AG09319 (cell line): ENCODE measurements at regions not wholly inside any gene's neighbourhood (a gene's known extent, or its start where the extent isn't known, plus 50 kb on each side); places are given as distances from the start of the nearest gene placed in this dataset.

Experiments used
- DNase-seq: peaks from one replicate; pipeline ENCODE4 v3.0.0-alpha.2; 2010; ENCODE audit warnings: low read depth; ENCODE audit errors: extremely low read depth
- CTCF ChIP-seq: IDR thresholded peaks from 2 replicates; pipeline ENCODE4 v1.5.1; 2011; ENCODE audit warnings: low read depth, mild to moderate bottlenecking, inconsistent platforms, low read length, moderate library complexity

DNA sequence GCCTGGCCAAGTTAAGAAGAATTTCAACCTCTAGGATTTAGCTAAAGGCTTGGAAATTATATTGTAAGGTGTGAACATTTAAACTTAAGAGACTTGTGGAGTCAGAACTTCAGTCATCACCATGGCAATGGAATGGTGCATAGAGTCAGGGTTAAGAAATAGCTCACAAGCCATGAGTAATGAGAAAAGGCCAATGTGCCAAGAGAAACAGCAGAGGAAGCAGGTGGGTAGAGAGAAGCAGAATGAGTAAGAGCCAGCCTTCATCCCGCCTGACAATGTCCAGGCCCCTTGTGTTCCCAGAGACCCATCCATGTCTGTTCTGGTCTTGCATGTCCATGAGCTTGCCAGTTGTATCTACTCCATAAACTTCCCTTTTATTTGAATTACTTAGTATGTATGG lies 62.6 kb upstream of the TBX20 start:
- no peak for DNase-seq
- TF ChIP-seq CTCF, result no peak

GRCh38 chr7:35315517-35315916 lies 61.6 kb upstream of the TBX20 start:
- no peak for DNase-seq
- no peak for TF ChIP-seq CTCF

DNA sequence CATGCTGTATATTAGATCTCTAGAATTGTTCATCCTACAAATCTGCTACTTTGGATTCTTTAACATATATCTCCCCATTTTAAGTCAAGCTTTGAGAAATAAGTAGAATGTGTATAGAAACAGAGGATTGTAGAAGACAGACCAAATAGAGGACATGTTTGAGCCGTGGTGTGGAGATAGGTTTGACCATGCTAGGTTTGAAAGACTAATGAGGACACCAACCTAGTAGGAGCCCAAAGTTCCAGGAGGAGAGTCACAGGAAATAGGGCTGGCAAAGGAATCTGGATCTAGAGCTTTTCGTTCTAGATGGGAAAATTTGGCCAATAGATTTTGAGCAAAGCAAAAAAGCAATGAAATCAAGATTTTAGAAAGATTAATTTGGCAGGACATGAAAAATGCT lies 60.5 kb upstream of the TBX20 start:
- DNase-seq, result no peak
- TF ChIP-seq CTCF, result no peak

GRCh38 chr7:35313575-35313974 lies 59.7 kb upstream of the TBX20 start:
- no peak for TF ChIP-seq CTCF
- DNase-seq, result no peak
